NCI-H524 (cell line): ENCODE measurements at regions not wholly inside any gene's neighbourhood (a gene's known extent, or its start where the extent isn't known, plus 50 kb on each side); places are given as distances from the start of the nearest gene placed in this dataset.

Experiments
- DNase-seq, 2 experiments: peaks; one replicate each; lab custom pipeline; 2025; lab: John Stamatoyannopoulos, UW

GRCh38 chr20:57920971-57921370 lies 211.2 kb upstream of the PMEPA1 start:
- DNase-seq, result no peak

- peak in 1 of 2 experiments; percentile 19 for DNase-seq
Measured at GRCh38 chr20:57919049-57919448, 209.2 kb upstream of the PMEPA1 start.

- no peak for DNase-seq
Measured at GRCh38 chr20:57918551-57918950, 208.7 kb upstream of the PMEPA1 start.

- no peak for DNase-seq
Measured at GRCh38 chr20:57914205-57914604, 204.4 kb upstream of the PMEPA1 start.

- no peak for DNase-seq
Measured at GRCh38 chr20:57913156-57913930, 203.5 kb upstream of the PMEPA1 start.

- no peak for DNase-seq
Measured at GRCh38 chr20:57912227-57912582, 202.4 kb upstream of the PMEPA1 start.

- DNase-seq, result no peak
Measured at GRCh38 chr20:57911512-57912226, 201.9 kb upstream of the PMEPA1 start.

- no peak for DNase-seq
Measured at GRCh38 chr20:57910716-57911115, 200.9 kb upstream of the PMEPA1 start.

GRCh38 chr20:57909763-57910331 lies 200.0 kb upstream of the PMEPA1 start:
- DNase-seq, result no peak

- peak in 1 of 2 experiments; percentile 15 for DNase-seq
Measured at GRCh38 chr20:57908704-57909630, 199.2 kb upstream of the PMEPA1 start.

- DNase-seq, result no peak
Measured at GRCh38 chr20:57908226-57908625, 198.4 kb upstream of the PMEPA1 start.

GRCh38 chr20:57907131-57908000 lies 197.6 kb upstream of the PMEPA1 start:
- peak; percentile 80 to 90 for DNase-seq

- DNase-seq, result no peak
Measured at GRCh38 chr20:57905448-57905847, 195.6 kb upstream of the PMEPA1 start.

GRCh38 chr20:57904314-57905105 lies 194.7 kb upstream of the PMEPA1 start:
- DNase-seq, result no peak

- no peak for DNase-seq
Measured at GRCh38 chr20:57902473-57902872, 192.7 kb upstream of the PMEPA1 start.

GRCh38 chr20:57901526-57901925 lies 191.7 kb upstream of the PMEPA1 start:
- no peak for DNase-seq

- DNase-seq, result no peak
Measured at GRCh38 chr20:57900226-57900905, 190.6 kb upstream of the PMEPA1 start.

- DNase-seq, result no peak
Measured at GRCh38 chr20:57899554-57899953, 189.7 kb upstream of the PMEPA1 start.

GRCh38 chr20:57898332-57898731 lies 188.5 kb upstream of the PMEPA1 start:
- DNase-seq, result no peak

- no peak for DNase-seq
Measured at GRCh38 chr20:57897891-57898290, 188.1 kb upstream of the PMEPA1 start.
